HG03460 (cell line): ENCODE measurements at regions not wholly inside any gene's neighbourhood (a gene's known extent, or its start where the extent isn't known, plus 50 kb on each side); places are given as distances from the start of the nearest gene placed in this dataset.

Source experiments
- ATAC-seq: cut with Tn5 transposase; IDR thresholded peaks from one replicate; pipeline ENCODE4 v1.9.1; 2021; ENCODE audit not compliant: unreplicated experiment

DNA sequence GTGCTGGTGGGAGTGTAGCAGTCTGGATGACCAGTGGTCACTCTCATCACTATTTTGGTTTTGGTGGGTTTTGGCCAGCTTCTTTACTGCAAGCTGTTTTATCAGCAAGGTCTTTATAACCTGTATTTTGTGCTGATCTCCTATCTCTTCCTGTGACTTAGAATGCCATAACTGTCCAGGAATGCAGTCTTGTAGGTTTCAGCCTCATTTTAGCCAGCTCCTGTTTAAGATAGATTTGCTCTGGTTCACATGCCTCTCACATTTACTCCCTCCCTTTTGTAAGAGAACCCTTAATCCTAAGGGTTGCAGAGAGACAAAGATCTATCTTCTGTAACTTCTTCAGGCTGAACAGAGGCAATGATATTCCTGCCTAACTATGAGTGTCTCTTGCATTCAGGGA is 51.2 kb upstream of the INHBA start:
- no peak for ATAC-seq
